Brain pericyte (primary cell): ENCODE measurements at regions not wholly inside any gene's neighbourhood (a gene's known extent, or its start where the extent isn't known, plus 50 kb on each side); places are given as distances from the start of the nearest gene placed in this dataset.
"Not testable (repeated sequence)": the region's sequence is repeated elsewhere in the genome, so short reads cannot be mapped to it uniquely, and the experiment has no call there.

Source experiments
- DNase-seq: peaks from one replicate; pipeline ENCODE4 v3.0.0-alpha.2; 2012; ENCODE audit warnings: low read depth, low spot score

GRCh38 chr5:89851911-89852310, 557.6 kb downstream of the CETN3 start:
- no peak for DNase-seq

GRCh38 chr5:89850513-89850865, 559.1 kb downstream of the CETN3 start:
- no peak for DNase-seq

GRCh38 chr5:89849830-89850512, 559.6 kb downstream of the CETN3 start:
- DNase-seq = no peak

GRCh38 chr5:89847743-89848142, 561.8 kb downstream of the CETN3 start:
- DNase-seq = no peak

- DNase-seq = no peak
Measured at GRCh38 chr5:89844548-89844947, 565.0 kb downstream of the CETN3 start.

- no peak for DNase-seq
Measured at GRCh38 chr5:89842531-89842930, 567.0 kb downstream of the CETN3 start.

GRCh38 chr5:89840906-89841305, 568.6 kb downstream of the CETN3 start:
- DNase-seq = no peak

- DNase-seq = no peak
Measured at GRCh38 chr5:89830691-89831090, 578.9 kb downstream of the CETN3 start.

GRCh38 chr5:89827960-89828359, 581.6 kb downstream of the CETN3 start:
- no peak for DNase-seq

GRCh38 chr5:89827359-89827758, 582.2 kb downstream of the CETN3 start:
- DNase-seq = no peak

GRCh38 chr5:89826938-89827337, 582.6 kb downstream of the CETN3 start:
- DNase-seq = no peak

GRCh38 chr5:89823046-89823445, 586.5 kb downstream of the CETN3 start:
- no peak for DNase-seq

GRCh38 chr5:89817841-89818240, 591.7 kb downstream of the CETN3 start:
- no peak for DNase-seq

- DNase-seq = no peak
Measured at GRCh38 chr5:89816038-89816437, 593.5 kb downstream of the CETN3 start.

GRCh38 chr5:89800735-89801134, 608.8 kb downstream of the CETN3 start:
- DNase-seq = not testable (repeated sequence)

GRCh38 chr5:89794504-89794903, 615.1 kb downstream of the CETN3 start:
- not testable (repeated sequence) for DNase-seq

- DNase-seq = not testable (repeated sequence)
Measured at GRCh38 chr5:89779734-89780133, 629.8 kb downstream of the CETN3 start.

GRCh38 chr5:89777758-89778157, 631.8 kb downstream of the CETN3 start:
- DNase-seq = no peak

GRCh38 chr5:89769975-89770374, 639.6 kb downstream of the CETN3 start:
- DNase-seq = no peak

GRCh38 chr5:89759802-89760201, 649.8 kb downstream of the CETN3 start:
- DNase-seq = no peak

- no peak for DNase-seq
Measured at GRCh38 chr5:89758146-89758545, 651.4 kb downstream of the CETN3 start.

GRCh38 chr5:89756955-89757354, 652.6 kb downstream of the CETN3 start:
- DNase-seq = no peak

GRCh38 chr5:89755024-89755423, 654.5 kb downstream of the CETN3 start:
- DNase-seq = no peak

GRCh38 chr5:89735082-89735481, 674.5 kb downstream of the CETN3 start:
- no peak for DNase-seq
